HCT116 (cell line): ENCODE measurements at regions not wholly inside any gene's neighbourhood (a gene's known extent, or its start where the extent isn't known, plus 50 kb on each side); places are given as distances from the start of the nearest gene placed in this dataset.

Source experiments
- ATAC-seq: fragments of 200-7000 bp; cut with Tn5 transposase; 2 replicates; pipeline ENCODE4 v1.9.1; 2020; ENCODE audit warnings: mild to moderate bottlenecking, moderate library complexity
- BruUV-seq: library from RNA; stranded (reverse); fragments of 400-500 nt; replicated peaks from 2 replicates; lab custom pipeline; 2021; lab: Mats Ljungman, UMichigan
- CTCF ChIA-PET: fragments of 300-600 bp; sonication (Branson Sonifier 250); formaldehyde crosslinking; loops from one replicate; lab custom pipeline; 2021; ENCODE audit warnings: antibody characterized with exemption; lab: Charles Lee
- POLR2A ChIA-PET: fragments of 300-600, 350-600 bp; sonication (Branson Sonifier 250); formaldehyde crosslinking; loops from one replicate; lab custom pipeline; 2021; ENCODE audit warnings: antibody characterized with exemption; lab: Charles Lee
- RAD21 ChIA-PET, 2 experiments: fragments of 300-600 bp; sonication (Branson Sonifier 250); formaldehyde crosslinking; loops; one replicate each; lab custom pipeline; 2023; ENCODE audit warnings: low total read pairs in 2 of 2; ENCODE audit not compliant: uncharacterized antibody in 2 of 2, unreplicated experiment in 2 of 2, low non-redundant PET in 1 of 2; lab: Charles Lee
- DNase-seq: peaks from one replicate; pipeline ENCODE4 v3.0.0-alpha.2; 2010; ENCODE audit warnings: low read depth, low spot score
- H2AFZ ChIP-seq: fragments of 200-600 bp; shearing (Covaris generic), sonication (generic); 2 replicates; pipeline ENCODE4 v1.6.1; 2017; ENCODE audit warnings: low read depth, mixed run types, mixed read lengths, antibody characterized with exemption, low read length; ENCODE audit not compliant: poor library complexity, severe bottlenecking
- H3K27ac ChIP-seq: 2 replicates; pipeline ENCODE4 v1.5.1; 2012; ENCODE audit warnings: low read depth, low read length
- H3K27me3 ChIP-seq: fragments of 200-600 bp; sonication (generic); 2 replicates; pipeline ENCODE4 v1.6.1; 2016; ENCODE audit warnings: mixed run types, low read length, mixed read lengths; ENCODE audit not compliant: insufficient read depth
- H3K36me3 ChIP-seq, 2 experiments: fragments of 200-500 bp in 1 of 2; fragments of 200-600 bp in 1 of 2; sonication (Bioruptor generic) in 1 of 2; sonication (generic) in 1 of 2; 2 replicates each; pipeline versions ENCODE4 v1.5.1 to v1.6.1; 2014 to 2016; ENCODE audit warnings: low read length in 2 of 2, inconsistent platforms in 1 of 2, mixed read lengths in 1 of 2, mixed run types in 1 of 2; ENCODE audit not compliant: insufficient read depth in 2 of 2, control insufficient read depth in 1 of 2
- H3K4me1 ChIP-seq, 2 experiments: fragments of 200-600 bp in 1 of 2; sonication (generic) in 1 of 2; 2 replicates each; pipeline versions ENCODE4 v1.5.1 to v1.6.1; 2012 to 2017; ENCODE audit warnings: low read length in 2 of 2, inconsistent platforms in 1 of 2, mild to moderate bottlenecking in 1 of 2, mixed read lengths in 1 of 2, mixed run types in 1 of 2, moderate library complexity in 1 of 2; ENCODE audit not compliant: insufficient read depth in 2 of 2, control insufficient read depth in 1 of 2
- H3K4me2 ChIP-seq: fragments of 200-600 bp; sonication (generic); 2 replicates; pipeline ENCODE4 v1.6.1; 2017; ENCODE audit warnings: mixed run types, low read length, mixed read lengths
- H3K4me3 ChIP-seq, 2 experiments: fragments of 200-600 bp in 1 of 2; sonication (generic) in 1 of 2; replicated peaks in 1 of 2; 2 replicates each; pipeline ENCODE4 v1.5.1; 2011 to 2016; ENCODE audit warnings: low read length in 2 of 2, control low read depth in 1 of 2, low read depth in 1 of 2, mild to moderate bottlenecking in 1 of 2, mixed read lengths in 1 of 2, mixed run types in 1 of 2
- H3K79me2 ChIP-seq: fragments of 200-600 bp; sonication (generic); 2 replicates; pipeline ENCODE4 v1.6.1; 2017; ENCODE audit warnings: mild to moderate bottlenecking, mixed run types, low read length, moderate library complexity, mixed read lengths; ENCODE audit not compliant: insufficient read depth
- H3K9ac ChIP-seq: fragments of 200-600 bp; sonication (generic); 2 replicates; pipeline ENCODE4 v1.6.1; 2016; ENCODE audit warnings: low read length, mixed read lengths
- H3K9me2 ChIP-seq: fragments of 200-600 bp; sonication (generic), shearing (Covaris generic); 2 replicates; pipeline ENCODE4 v1.6.1; 2017; ENCODE audit warnings: mixed run types, mild to moderate bottlenecking, moderate library complexity; ENCODE audit not compliant: insufficient read depth
- H3K9me3 ChIP-seq, 2 experiments: fragments of 200-500 bp in 1 of 2; fragments of 200-600 bp in 1 of 2; sonication (Bioruptor generic) in 1 of 2; sonication (generic) in 1 of 2; 2 replicates each; pipeline ENCODE4 v1.6.1; 2014 to 2017; ENCODE audit warnings: low read length in 2 of 2, mixed read lengths in 2 of 2, inconsistent platforms in 1 of 2, low read depth in 1 of 2, mild to moderate bottlenecking in 1 of 2, mixed run types in 1 of 2, moderate library complexity in 1 of 2; ENCODE audit not compliant: control insufficient read depth in 1 of 2, insufficient read depth in 1 of 2
- H4K20me1 ChIP-seq: fragments of 200-600 bp; sonication (generic), shearing (Covaris generic); 2 replicates; pipeline ENCODE4 v1.6.1; 2017; ENCODE audit warnings: mixed run types, mild to moderate bottlenecking, moderate library complexity; ENCODE audit not compliant: insufficient read depth
- CEBPB ChIP-seq: IDR thresholded peaks from 2 replicates; pipeline ENCODE4 v1.6.1; 2012; ENCODE audit warnings: low read depth
- EGR1 ChIP-seq: IDR thresholded peaks from 2 replicates; pipeline ENCODE4 v1.6.1; 2012; ENCODE audit warnings: low read depth
- EZH2 ChIP-seq: fragments of 200-600 bp; sonication (generic); IDR thresholded peaks from 2 replicates; pipeline ENCODE4 v1.6.1; 2017; ENCODE audit warnings: antibody characterized with exemption, mixed run types
- FOSL1 ChIP-seq: IDR thresholded peaks from 2 replicates; pipeline ENCODE4 v1.6.1; 2012; ENCODE audit warnings: low read depth
- POLR2AphosphoS5 ChIP-seq: IDR thresholded peaks from 2 replicates; pipeline ENCODE4 v1.6.1; 2011; ENCODE audit warnings: mild to moderate bottlenecking, low read depth, low read length, moderate library complexity
- RAD21 ChIP-seq: IDR thresholded peaks from 2 replicates; pipeline ENCODE4 v1.6.1; 2012; ENCODE audit warnings: low read depth, mild to moderate bottlenecking
- SRF ChIP-seq: IDR thresholded peaks from 2 replicates; pipeline ENCODE4 v1.6.1; 2012; ENCODE audit warnings: low read depth
- YY1 ChIP-seq: IDR thresholded peaks from 2 replicates; pipeline ENCODE4 v1.6.1; 2011; ENCODE audit warnings: low read length, low read depth, moderate library complexity, mild to moderate bottlenecking; ENCODE audit not compliant: insufficient replicate concordance; ENCODE audit errors: extremely low read depth
- ZFX ChIP-seq: fragments of 450-650 bp; IDR thresholded peaks from 2 replicates; pipeline ENCODE4 v1.6.1; 2017
- intact Hi-C: fragments of 100-400 bp; cut with micrococcal nuclease; formaldehyde crosslinking; loops from 2 replicates; pipeline ENCODE4 v1.10.0; 2022
- TF ChIP-seq, protein P1 (sequence below), 3 experiments: fragments of 200-600 bp in 1 of 3; sonication (generic) in 1 of 3; IDR thresholded peaks in 2 of 3; conservative IDR thresholded peaks in 1 of 3; 2 replicates each; pipeline ENCODE4 v1.5.1; 2012 to 2017; ENCODE audit warnings: low read depth in 2 of 3, low read length in 2 of 3, antibody characterized with exemption in 1 of 3, borderline replicate concordance in 1 of 3, control low read depth in 1 of 3, mild to moderate bottlenecking in 1 of 3, mixed read lengths in 1 of 3, mixed run types in 1 of 3, moderate library complexity in 1 of 3; ENCODE audit not compliant: insufficient read depth in 1 of 3
- TF ChIP-seq, protein P2 (sequence below): IDR thresholded peaks from 2 replicates; pipeline ENCODE4 v1.6.1; 2012
- TF ChIP-seq, protein P3 (sequence below): IDR thresholded peaks from 2 replicates; pipeline ENCODE4 v1.6.1; 2011; ENCODE audit warnings: mild to moderate bottlenecking, low read length, moderate library complexity; ENCODE audit not compliant: insufficient replicate concordance; ENCODE audit errors: extremely low read depth

DNA sequence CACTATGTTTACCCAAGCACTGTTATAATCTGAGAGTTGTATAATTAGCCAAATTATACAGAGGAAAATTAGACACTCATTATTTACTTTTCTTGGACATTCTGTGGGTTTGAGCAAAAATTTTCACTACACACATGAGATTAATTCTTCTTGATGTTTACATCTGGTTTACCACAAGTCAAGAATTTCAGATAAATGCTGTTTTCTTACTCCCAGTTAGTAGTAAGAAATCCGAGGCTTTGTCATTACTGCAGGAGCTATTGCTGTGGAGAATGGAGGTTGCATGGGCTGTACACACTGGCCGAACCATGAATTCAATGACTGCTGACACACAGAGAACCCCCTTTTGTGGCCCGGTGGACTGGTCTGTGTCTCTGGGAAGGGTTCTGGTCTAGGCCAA, 207.7 kb upstream of the CFAP20DC start (continued):
- TF ChIP-seq, protein P1, sequence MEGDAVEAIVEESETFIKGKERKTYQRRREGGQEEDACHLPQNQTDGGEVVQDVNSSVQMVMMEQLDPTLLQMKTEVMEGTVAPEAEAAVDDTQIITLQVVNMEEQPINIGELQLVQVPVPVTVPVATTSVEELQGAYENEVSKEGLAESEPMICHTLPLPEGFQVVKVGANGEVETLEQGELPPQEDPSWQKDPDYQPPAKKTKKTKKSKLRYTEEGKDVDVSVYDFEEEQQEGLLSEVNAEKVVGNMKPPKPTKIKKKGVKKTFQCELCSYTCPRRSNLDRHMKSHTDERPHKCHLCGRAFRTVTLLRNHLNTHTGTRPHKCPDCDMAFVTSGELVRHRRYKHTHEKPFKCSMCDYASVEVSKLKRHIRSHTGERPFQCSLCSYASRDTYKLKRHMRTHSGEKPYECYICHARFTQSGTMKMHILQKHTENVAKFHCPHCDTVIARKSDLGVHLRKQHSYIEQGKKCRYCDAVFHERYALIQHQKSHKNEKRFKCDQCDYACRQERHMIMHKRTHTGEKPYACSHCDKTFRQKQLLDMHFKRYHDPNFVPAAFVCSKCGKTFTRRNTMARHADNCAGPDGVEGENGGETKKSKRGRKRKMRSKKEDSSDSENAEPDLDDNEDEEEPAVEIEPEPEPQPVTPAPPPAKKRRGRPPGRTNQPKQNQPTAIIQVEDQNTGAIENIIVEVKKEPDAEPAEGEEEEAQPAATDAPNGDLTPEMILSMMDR (IDR thresholded peaks at IDR 0.05 in 2 of 3, conservative IDR thresholded peaks at IDR 0.05 in 1 of 3; ENCODE audit: borderline replicate concordance in 1 of 3, insufficient read depth in 1 of 3, low read depth in 2 of 3, low read length in 2 of 3) = no peak
- TF ChIP-seq, protein P2, sequence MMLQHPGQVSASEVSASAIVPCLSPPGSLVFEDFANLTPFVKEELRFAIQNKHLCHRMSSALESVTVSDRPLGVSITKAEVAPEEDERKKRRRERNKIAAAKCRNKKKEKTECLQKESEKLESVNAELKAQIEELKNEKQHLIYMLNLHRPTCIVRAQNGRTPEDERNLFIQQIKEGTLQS = no peak
- TF ChIP-seq CEBPB = no peak
- no peak for TF ChIP-seq RAD21
- TF ChIP-seq, protein P3, sequence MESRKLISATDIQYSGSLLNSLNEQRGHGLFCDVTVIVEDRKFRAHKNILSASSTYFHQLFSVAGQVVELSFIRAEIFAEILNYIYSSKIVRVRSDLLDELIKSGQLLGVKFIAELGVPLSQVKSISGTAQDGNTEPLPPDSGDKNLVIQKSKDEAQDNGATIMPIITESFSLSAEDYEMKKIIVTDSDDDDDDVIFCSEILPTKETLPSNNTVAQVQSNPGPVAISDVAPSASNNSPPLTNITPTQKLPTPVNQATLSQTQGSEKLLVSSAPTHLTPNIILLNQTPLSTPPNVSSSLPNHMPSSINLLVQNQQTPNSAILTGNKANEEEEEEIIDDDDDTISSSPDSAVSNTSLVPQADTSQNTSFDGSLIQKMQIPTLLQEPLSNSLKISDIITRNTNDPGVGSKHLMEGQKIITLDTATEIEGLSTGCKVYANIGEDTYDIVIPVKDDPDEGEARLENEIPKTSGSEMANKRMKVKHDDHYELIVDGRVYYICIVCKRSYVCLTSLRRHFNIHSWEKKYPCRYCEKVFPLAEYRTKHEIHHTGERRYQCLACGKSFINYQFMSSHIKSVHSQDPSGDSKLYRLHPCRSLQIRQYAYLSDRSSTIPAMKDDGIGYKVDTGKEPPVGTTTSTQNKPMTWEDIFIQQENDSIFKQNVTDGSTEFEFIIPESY = no peak
- TF ChIP-seq EGR1 = no peak
- TF ChIP-seq POLR2AphosphoS5 = no peak
- no peak for TF ChIP-seq EZH2
- no peak for TF ChIP-seq FOSL1

DNA sequence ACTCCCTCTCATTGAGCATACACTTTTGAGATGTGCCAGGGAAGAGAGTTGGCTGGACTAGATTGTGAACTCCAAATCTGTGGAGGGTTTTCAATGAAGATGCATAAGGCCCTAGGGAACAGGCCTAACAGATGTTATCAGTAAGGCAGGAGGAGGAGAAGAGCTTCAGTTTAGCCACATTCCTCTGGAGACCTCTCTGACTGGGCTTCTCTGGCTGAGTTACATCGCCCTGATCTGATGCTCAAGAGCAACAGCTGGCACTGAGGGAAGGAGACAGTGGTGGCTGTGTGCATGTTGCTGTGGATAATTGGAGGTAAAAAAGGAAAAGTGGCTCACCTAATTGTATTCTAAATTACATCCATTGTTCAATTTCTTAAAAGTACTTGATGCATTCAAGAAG, 206.4 kb upstream of the CFAP20DC start:
- ATAC-seq (no peak), DNase-seq (no peak)
- Histone ChIP-seq H2AFZ (no peak overlapping the region), H3K9me2 (no peaks in the 10 kb centered on the region), H3K36me3 (no peaks in the 10 kb centered on the region), H3K27me3 (peaks cover 9% of the 10 kb centered on the region; the same call in 1 of the 2 replicates), H3K4me1 (no peaks in the 10 kb centered on the region), H4K20me1 (no peaks in the 10 kb centered on the region), H3K9me3 (no peaks in the 10 kb centered on the region), H3K4me3 (no peak overlapping the region), H3K4me2 (no peak overlapping the region), H3K79me2 (no peaks in the 10 kb centered on the region), H3K27ac (no peak overlapping the region), H3K9ac (no peak overlapping the region)
- ChIA-PET RAD21 (no interaction called here), CTCF (no interaction called here), POLR2A (no interaction called here)
- BruUV-seq = no TSS peak
- intact Hi-C loops = no loop called here
- TF ChIP-seq, protein P2 = no peak
- no peak for TF ChIP-seq SRF
- TF ChIP-seq YY1 = no peak
- no peak for TF ChIP-seq EGR1
- TF ChIP-seq FOSL1 = no peak
- no peak for TF ChIP-seq ZFX
- TF ChIP-seq CEBPB = no peak
- TF ChIP-seq, protein P1 (IDR thresholded peaks at IDR 0.05 in 2 of 3, conservative IDR thresholded peaks at IDR 0.05 in 1 of 3; ENCODE audit: borderline replicate concordance in 1 of 3, insufficient read depth in 1 of 3, low read depth in 2 of 3, low read length in 2 of 3) = no peak
